Transverse colon (tissue), 4 donors: ENCODE measurements at regions not wholly inside any gene's neighbourhood (a gene's known extent, or its start where the extent isn't known, plus 50 kb on each side); places are given as distances from the start of the nearest gene placed in this dataset.

ENCODE experiments used
- DNase-seq: peaks from one replicate; pipeline ENCODE4 v3.0.0-alpha.2; 2019
- H3K27ac ChIP-seq, 4 donors: fragments of 200-600 bp; sonication (generic); 2 replicates each; pipeline ENCODE4 v1.5.1; 2016 to 2018; ENCODE audit warnings: inconsistent platforms in 4 of 4
- H3K27me3 ChIP-seq: fragments of 200-600 bp; sonication (generic); 2 replicates; pipeline ENCODE4 v1.5.1; 2017; ENCODE audit warnings: inconsistent platforms
- H3K36me3 ChIP-seq, 4 donors: fragments of 200-600 bp; sonication (generic); 2 replicates each; pipeline ENCODE4 v1.5.1; 2017 to 2019; ENCODE audit warnings: inconsistent platforms in 4 of 4
- H3K4me1 ChIP-seq, 4 donors: fragments of 200-600 bp; sonication (generic); 2 replicates each; pipeline ENCODE4 v1.5.1; 2017 to 2020; ENCODE audit warnings: inconsistent platforms in 4 of 4
- H3K4me3 ChIP-seq, 4 donors: fragments of 200-600 bp; sonication (generic); 1 replicate in 1 of 4; 2 replicates in 3 of 4; pipeline versions ENCODE4 v1.5.1 to v1.6.1; 2017 to 2019; ENCODE audit warnings: inconsistent platforms in 4 of 4
- H3K9me3 ChIP-seq, 2 donors: fragments of 200-600 bp; sonication (generic); 2 replicates each; pipeline ENCODE4 v1.5.1; 2017 to 2019; ENCODE audit warnings: inconsistent platforms in 2 of 2
- CTCF ChIP-seq, 5 experiments: fragments of 200-600 bp in 3 of 5; fragments of 450-650 bp in 2 of 5; sonication (generic) in 3 of 5; IDR thresholded peaks; 1 replicate in 2 of 5; 2 replicates in 3 of 5; pipeline ENCODE4 v1.5.1; 2016 to 2017; ENCODE audit warnings: antibody characterized with exemption in 5 of 5, inconsistent platforms in 3 of 5, mild to moderate bottlenecking in 2 of 5, moderate library complexity in 1 of 5
- EP300 ChIP-seq: sonication (generic); formaldehyde crosslinking; IDR thresholded peaks from one replicate; pipeline ENCODE4 v1.6.1; 2017; ENCODE audit warnings: antibody characterized with exemption, low read depth
- POLR2A ChIP-seq: fragments of 450-650 bp; IDR thresholded peaks from one replicate; pipeline ENCODE4 v1.6.1; 2016; ENCODE audit warnings: antibody characterized with exemption, mild to moderate bottlenecking, moderate library complexity
- POLR2AphosphoS5 ChIP-seq, 3 donors: sonication (generic); formaldehyde crosslinking; IDR thresholded peaks; one replicate each; pipeline ENCODE4 v1.6.1; 2016; ENCODE audit warnings: antibody characterized with exemption in 3 of 3
- WGBS, 2 donors: methylation state at CpG; one replicate each; pipeline ENCODE4 v1.1.5; 2018; ENCODE audit warnings: low coverage in 1 of 2; 5-methylcytosine and 5-hydroxymethylcytosine counted together
- in situ Hi-C, 4 donors: fragments of 200-750 bp; cut with MboI; loops; one replicate each; pipeline versions ENCODE4 v1.15.0 to v1.15.1; 2017; ENCODE audit warnings: low sequenced_read_pairs in 3 of 4, low pct_ligation_motif_present in 1 of 4, low pct_unique_long_range_greater_than_20kb in 1 of 4
- intact Hi-C: fragments of 100-400 bp; cut with DNase I; formaldehyde crosslinking; loops from one replicate; pipeline ENCODE4 v1.15.1; 2023; ENCODE audit warnings: low total_unique reads

DNA sequence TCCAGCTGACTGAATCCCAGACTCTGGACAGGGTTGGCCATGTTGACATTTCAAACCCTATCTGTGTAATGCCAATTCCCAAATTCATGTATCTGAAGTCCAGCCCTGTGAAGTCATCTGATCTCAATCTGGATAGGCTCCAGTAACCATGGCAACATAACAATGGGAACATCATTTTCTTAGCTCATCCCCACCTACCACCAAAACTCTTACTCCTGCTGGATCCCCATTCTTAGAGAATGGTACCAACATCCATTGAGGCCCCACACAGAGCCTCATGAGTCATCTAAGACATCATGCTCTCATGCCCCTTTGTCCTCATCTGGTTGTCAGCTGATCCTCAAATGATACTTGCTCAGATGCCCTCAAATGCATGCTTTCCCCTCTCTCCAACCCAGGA is 58.9 kb upstream of the TEX51 start:
- Histone ChIP-seq H3K27me3 (peaks cover 5% of the 10 kb centered on the region), H3K36me3 (no peaks in the 10 kb centered on the region), H3K4me3 (no peak overlapping the region), H3K9me3 (no peaks in the 10 kb centered on the region), H3K4me1 (no peaks in the 10 kb centered on the region), H3K27ac (no peak overlapping the region)
- TF ChIP-seq EP300: no peak
- no peak for TF ChIP-seq POLR2AphosphoS5 (IDR thresholded peaks at IDR 0.05)
- no peak for TF ChIP-seq CTCF (IDR thresholded peaks at IDR 0.05)
- TF ChIP-seq POLR2A: no peak
- intact Hi-C loops (no loop called here), in situ Hi-C loops (no loop called here)
- no peak for DNase-seq

GRCh38 chr2:126843081-126843480 is 55.6 kb upstream of the TEX51 start:
- WGBS, 2 donors: 38 to 50% methylated on average over 1 of the region's 1 CpG
- H3K9me3 ChIP-seq: no peaks in the 10 kb centered on the region
- in situ Hi-C loops: no loop called here

DNA sequence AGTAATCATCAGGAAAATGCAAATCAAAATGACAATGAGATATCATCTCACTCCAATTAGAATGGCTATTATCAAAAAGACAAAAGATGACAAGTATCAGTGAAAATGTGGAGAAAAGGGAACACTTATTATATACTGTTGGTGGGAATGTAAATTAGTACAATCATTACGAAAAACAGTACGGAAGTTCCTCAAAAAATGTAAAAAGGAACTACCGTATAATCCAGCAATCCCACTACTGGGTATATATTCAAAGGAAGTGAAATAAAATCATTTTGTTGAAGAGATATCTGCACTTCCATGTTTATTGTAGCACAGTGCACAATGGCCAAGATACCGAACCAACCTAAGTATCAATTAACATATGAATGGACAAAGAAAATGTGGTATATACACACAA is 52.4 kb upstream of the TEX51 start:
- WGBS, 2 donors: 73 to 93% methylated on average over 4 of the region's 4 CpGs
- in situ Hi-C loops (no loop called here), intact Hi-C loops (no loop called here)
- H3K9me3 ChIP-seq: no peaks in the 10 kb centered on the region
- H3K27ac ChIP-seq: no peak overlapping the region
- no peaks in the 10 kb centered on the region for H3K27me3 ChIP-seq
- no peaks in the 10 kb centered on the region for H3K36me3 ChIP-seq
- H3K4me1 ChIP-seq: no peaks in the 10 kb centered on the region
- H3K4me3 ChIP-seq: no peak overlapping the region
- DNase-seq: no peak
- TF ChIP-seq CTCF (IDR thresholded peaks at IDR 0.05): no peak
- TF ChIP-seq POLR2AphosphoS5 (IDR thresholded peaks at IDR 0.05): no peak
- no peak for TF ChIP-seq EP300
- no peak for TF ChIP-seq POLR2A

More at GRCh38 chr2:126843081-126843480, 55.6 kb upstream of the TEX51 start:
- Histone ChIP-seq H3K27me3 (peaks cover 5% of the 10 kb centered on the region), H3K27ac (no peak overlapping the region), H3K4me3 (no peak overlapping the region), H3K36me3 (no peaks in the 10 kb centered on the region), H3K4me1 (no peaks in the 10 kb centered on the region)
- intact Hi-C loops: no loop called here
- DNase-seq: no peak
- TF ChIP-seq POLR2AphosphoS5 (IDR thresholded peaks at IDR 0.05): no peak
- no peak for TF ChIP-seq POLR2A
- no peak for TF ChIP-seq EP300
- TF ChIP-seq CTCF (IDR thresholded peaks at IDR 0.05): no peak
